GM10248 (cell line): ENCODE measurements at regions not wholly inside any gene's neighbourhood (a gene's known extent, or its start where the extent isn't known, plus 50 kb on each side); places are given as distances from the start of the nearest gene placed in this dataset.
"Not testable (repeated sequence)": the region's sequence is repeated elsewhere in the genome, so short reads cannot be mapped to it uniquely, and the experiment has no call there.

Source experiments
- CTCF ChIA-PET: fragments of 300-600 bp; sonication (Branson Sonifier 250); formaldehyde crosslinking; extraction: SDS; loops from one replicate; lab custom pipeline; 2021; ENCODE audit warnings: antibody characterized with exemption; lab: Yijun Ruan, JAX
- POLR2A ChIA-PET: fragments of 350-650 bp; sonication (Branson Sonifier 250); formaldehyde crosslinking; extraction: SDS; loops from one replicate; lab custom pipeline; 2020; ENCODE audit warnings: antibody characterized with exemption; lab: Yijun Ruan, JAX
- DNase-seq: peaks from one replicate; pipeline ENCODE4 v3.0.0; 2012; ENCODE audit errors: extremely low spot score
- CTCF ChIP-seq: IDR thresholded peaks from 2 replicates; pipeline ENCODE4 v1.5.1; 2012; ENCODE audit warnings: mild to moderate bottlenecking, low read depth; ENCODE audit errors: extremely low read depth, missing control alignments, control extremely low read depth

GRCh38 chr7:121620206-121620605 is 224.1 kb upstream of the FAM3C start:
- no peak for TF ChIP-seq CTCF
- ChIA-PET POLR2A (no interaction called here), CTCF (no interaction called here)
- no peak for DNase-seq

GRCh38 chr7:121618182-121618581 is 222.1 kb upstream of the FAM3C start:
- TF ChIP-seq CTCF: no peak
- no peak for DNase-seq
- ChIA-PET CTCF (no interaction called here), POLR2A (no interaction called here)

GRCh38 chr7:121610243-121610642 is 214.1 kb upstream of the FAM3C start:
- POLR2A ChIA-PET: no interaction called here
- CTCF ChIA-PET: interaction anchor here (1.5 kb wide), 1 partner anchor 384 kb away, joined by 4 read pairs; no protein-coding TSS in a partner anchor
- no peak for TF ChIP-seq CTCF
- DNase-seq: no peak

- no peak for DNase-seq
- CTCF ChIA-PET: interaction anchor here (1.5 kb wide), 1 partner anchor 385 kb away, joined by 4 read pairs; no protein-coding TSS in a partner anchor
- TF ChIP-seq CTCF: no peak
Measured at GRCh38 chr7:121609208-121609607, 213.1 kb upstream of the FAM3C start.

GRCh38 chr7:121608785-121609184 is 212.7 kb upstream of the FAM3C start:
- no peak for TF ChIP-seq CTCF
- CTCF ChIA-PET: interaction anchor here (1.5 kb wide), 1 partner anchor 386 kb away, joined by 4 read pairs; no protein-coding TSS in a partner anchor
- POLR2A ChIA-PET: no interaction called here

More at GRCh38 chr7:121609208-121609607, 213.1 kb upstream of the FAM3C start:
- POLR2A ChIA-PET: no interaction called here

GRCh38 chr7:121608183-121608582 is 212.1 kb upstream of the FAM3C start:
- POLR2A ChIA-PET, CTCF ChIA-PET, DNase-seq: not testable (repeated sequence)

More at GRCh38 chr7:121608785-121609184, 212.7 kb upstream of the FAM3C start:
- no peak for DNase-seq

GRCh38 chr7:121605317-121605680 is 209.2 kb upstream of the FAM3C start:
- no peak for TF ChIP-seq CTCF
- DNase-seq: no peak
- POLR2A ChIA-PET: no interaction called here
- CTCF ChIA-PET: interaction anchor here (1.1 to 1.9 kb wide), 5 partner anchors 11 to 421 kb away, joined by 3 to 11 read pairs (median 4); no protein-coding TSS in a partner anchor
